ENCODE measurements at regions not wholly inside any gene's neighbourhood (a gene's known extent, or its start where the extent isn't known, plus 50 kb on each side); places are given as distances from the start of the nearest gene placed in this dataset.
A peak's percentile ranks its signal among the peaks of the same experiment; 100 is the strongest.
"Not testable (repeated sequence)": the region's sequence is repeated elsewhere in the genome, so short reads cannot be mapped to it uniquely, and the experiment has no call there.

DNA sequence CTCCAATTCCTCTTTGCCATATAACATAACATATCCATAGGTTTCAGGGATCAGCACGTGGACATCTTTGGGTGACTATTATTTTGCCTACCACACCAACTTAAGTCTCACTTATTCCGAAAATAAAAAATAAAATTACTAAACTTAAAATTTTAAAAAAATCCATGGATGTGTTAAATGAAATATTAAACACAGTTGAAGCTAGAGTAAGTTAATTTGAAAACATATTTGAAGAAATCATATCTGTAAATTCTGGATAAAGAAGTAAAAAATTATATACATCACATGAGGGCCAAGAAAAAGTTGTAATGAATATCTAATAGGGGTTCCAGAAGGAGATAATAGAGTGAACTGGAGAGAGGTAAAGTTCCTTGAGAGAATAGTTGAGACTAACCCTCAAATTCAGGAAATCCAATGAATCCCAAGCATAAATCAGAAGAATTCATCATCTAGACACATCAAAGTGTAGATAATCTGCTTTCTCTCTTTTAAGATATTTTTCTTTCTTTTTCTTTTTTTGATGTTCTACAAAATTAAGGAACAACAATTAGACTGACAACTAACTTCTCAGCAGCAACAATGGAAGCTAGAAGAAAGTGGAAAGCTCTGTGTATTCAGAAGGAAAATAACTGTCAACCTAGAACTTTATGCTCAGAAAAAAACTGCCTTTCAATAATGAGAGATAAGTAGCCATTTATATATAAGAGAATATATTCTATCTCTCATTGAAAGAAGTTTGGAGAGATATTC, 147.4 kb downstream of the ABHD5 start:
- DNase-seq (ENCODE audit: low spot score): no peak

DNA sequence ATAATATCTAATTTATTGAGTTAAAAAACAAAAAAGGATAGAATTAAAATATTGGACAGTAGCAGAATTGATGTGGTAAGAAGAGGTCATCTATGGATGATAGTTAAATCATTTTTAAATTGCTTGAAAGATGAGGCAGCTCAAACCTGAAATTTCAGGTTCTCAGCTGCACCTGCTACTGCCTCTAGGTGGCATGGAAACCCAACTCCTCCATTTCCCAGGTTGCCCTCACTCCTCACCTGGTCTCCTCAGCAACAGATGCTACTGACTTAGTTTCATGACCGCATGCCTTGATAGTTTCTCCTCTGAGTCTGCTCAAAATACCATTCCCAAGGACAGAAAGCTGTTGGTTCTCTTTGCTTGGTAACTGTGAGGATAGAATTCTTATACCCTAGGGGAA, 148.1 kb downstream of the ABHD5 start:
- no peak for DNase-seq (ENCODE audit: low spot score)

DNA sequence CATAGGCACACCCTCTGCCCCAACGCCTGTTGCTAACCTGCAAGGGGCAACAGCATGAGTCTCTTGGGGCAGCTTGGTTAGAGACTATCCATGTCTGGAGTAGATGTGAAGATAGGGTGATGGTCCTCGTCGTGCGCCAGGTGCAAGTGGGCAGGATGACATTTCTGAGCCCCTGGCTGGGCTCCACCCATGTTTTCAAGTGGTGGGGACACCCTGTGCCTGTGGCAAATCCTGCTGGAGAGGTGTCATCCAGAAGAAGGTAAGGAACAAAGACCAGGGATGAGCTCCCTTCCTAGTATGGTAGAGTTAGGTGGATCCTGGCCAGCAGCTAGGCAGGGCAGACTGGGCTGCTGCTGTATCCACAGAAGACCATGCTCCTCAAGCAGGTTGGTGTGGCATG, 152.6 kb downstream of the ABHD5 start:
- DNase-seq (ENCODE audit: low spot score): no peak

DNA sequence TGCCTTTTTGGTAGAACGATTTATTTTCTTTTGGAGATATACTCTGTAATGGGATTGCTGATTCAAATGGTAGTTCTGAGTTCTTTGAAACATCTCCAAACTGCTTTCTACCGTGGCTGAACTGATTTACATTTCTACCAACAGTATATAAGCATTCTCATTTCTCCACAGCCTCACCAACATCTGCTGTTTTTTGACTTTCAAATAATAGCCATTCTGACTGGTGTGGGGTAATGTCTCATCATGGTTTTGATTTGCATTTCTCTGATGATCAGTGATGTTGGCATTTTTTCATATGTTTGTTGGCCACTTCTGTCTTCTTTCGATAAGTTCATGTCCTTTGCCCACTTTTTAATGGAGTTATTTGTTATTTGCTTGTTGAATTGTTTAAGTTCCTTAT, 154.0 kb downstream of the ABHD5 start:
- no peak for DNase-seq (ENCODE audit: low spot score)

DNA sequence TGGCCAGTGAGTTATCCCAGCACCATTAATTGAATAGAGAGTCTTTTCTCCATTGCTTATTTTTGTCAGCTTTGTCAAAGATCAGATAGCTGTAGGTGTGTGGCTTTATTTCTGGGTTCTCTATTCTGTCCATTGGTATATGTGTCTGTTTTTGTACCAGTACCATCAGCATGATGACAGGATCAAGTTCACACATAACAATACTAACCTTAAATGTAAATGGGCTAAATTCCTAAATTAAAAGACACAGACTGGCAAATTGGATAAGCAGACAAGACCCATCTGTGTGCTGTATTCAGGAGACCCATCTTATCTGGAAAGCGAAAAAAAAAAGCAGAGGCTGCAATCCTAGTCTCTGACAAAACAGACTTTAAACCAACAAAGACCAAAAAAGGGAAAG, 154.8 kb downstream of the ABHD5 start:
- not testable (repeated sequence) for DNase-seq (ENCODE audit: low spot score)

DNA sequence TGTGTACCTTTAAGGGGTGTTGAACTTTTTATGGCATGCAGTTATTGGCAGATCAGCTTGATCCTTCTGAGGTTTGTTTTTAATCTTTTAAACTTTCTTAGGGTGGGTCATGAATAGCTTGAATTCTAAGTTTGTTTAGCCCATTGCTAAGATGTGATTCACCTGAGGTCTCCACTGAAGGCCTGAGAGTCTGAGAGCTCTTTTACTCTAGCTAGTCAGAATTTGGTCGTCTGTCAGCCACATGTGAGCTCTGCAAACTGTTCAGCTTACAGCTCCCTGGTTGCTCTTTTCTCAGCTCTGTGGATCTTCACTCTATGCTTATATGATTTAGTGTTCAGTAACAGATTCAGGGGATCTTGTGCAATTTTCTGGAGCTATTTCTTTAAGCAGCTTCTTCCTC, 161.3 kb downstream of the ABHD5 start:
- no peak for DNase-seq (ENCODE audit: low spot score)

DNA sequence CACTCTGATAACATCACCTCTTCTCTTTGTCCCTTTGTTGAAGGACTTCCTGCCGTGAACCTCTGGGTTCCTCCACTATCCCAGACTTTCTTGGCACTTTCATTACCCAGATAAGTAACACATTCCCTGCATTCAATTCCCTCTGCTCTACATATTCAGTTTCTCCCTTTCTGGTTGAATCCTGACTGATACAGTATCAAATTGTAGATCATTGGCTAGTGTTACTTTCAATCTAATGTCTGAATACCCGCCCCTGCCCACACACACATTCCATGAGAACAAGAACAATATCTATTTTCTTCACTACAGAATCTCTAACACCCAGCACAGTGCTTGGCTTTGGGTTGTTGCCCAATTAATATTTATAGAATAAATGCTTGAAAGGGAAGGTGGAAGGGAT, 163.5 kb downstream of the ABHD5 start:
- DNase-seq (ENCODE audit: low spot score): no peak

DNA sequence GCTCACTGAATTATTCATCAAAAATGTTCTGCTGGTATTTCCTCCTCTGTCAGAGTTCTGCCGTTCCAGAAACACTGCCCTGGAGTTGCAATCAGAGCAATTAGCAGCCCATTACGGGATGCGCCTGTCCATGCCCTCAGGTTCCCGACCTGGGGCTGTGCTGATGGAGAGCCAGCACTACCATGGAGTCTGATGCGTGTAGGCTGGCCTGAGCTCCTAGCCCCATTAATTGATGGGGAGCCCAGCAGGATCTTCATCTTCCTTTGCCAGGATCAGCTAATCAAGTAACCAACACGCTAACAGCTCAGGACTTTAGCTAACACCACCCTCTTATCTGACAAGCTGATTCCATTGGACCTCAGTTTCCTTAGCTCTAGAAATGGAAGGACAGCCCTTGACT, 164.2 kb downstream of the ABHD5 start:
- DNase-seq (ENCODE audit: low spot score): no peak

DNA sequence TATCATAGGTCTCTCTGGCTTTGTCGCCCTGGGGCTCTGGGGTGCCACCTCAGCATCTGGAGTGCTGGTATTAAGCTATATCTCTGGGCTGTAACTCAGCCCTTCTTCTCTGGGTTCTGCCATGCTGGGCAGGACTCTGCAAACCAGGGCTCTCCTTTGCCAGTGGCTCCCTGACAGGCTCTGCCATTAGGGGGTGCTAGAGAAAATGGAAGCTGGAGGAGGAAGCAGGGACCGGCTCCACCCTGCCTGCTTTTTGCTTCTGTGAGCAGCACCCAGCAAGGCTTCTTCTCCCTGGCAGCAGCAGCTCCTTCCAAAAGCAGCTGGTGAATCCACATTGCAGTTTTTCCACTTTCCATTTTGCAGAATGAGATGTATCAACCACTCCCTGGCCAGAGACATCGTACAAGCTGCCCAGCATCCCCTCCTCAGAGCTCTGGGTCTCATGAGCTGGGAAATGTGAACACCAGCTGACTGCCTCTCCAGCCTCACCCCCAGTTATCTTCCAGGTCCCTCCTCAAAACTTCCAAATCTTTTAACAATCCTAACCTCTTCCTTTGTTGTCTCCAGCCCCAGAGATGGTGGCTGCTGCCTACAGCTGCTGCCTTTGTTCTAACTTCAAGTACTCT, 165.0 kb downstream of the ABHD5 start:
- DNase-seq (ENCODE audit: low spot score): no peak

DNA sequence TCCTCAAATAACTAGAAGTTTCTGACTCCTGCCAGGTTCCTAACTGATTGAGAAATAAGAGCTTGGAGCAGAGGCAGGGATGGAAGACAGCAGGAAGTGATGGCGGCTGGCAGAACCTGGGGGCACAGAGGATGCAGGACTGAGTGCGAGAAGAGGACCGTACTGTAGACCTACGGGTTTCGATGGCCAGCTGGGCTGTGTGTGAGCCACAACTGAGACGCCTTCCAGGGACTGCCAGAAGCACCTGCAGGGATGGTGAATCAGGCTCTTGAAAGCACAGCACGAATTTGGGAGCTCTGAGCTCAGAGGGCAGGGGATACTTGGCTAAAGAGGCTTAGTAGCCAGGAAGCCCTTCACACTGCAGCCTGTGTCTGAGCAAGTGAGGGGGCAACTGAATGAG, 165.6 kb downstream of the ABHD5 start:
- no peak for DNase-seq (ENCODE audit: low spot score)

DNA sequence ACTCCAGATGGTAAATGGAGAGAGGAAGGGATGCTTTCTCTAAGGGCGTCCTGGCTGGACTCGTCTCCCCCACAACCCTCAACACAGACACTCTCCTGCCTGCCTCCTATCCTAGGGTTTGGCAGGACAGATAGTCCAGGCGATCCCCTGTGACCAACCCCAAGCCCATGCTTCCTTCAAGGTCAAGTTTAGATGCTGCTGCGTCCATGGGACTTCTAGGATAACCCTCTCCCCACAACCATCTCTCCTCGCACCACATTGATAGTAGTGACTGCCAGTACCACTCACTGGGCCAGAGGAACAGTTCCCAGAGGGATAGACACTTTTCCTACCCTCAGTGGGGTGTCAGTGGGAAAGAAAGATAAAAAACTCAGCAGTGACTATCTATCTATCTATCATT, 166.0 kb downstream of the ABHD5 start:
- no peak for DNase-seq (ENCODE audit: low spot score)

DNA sequence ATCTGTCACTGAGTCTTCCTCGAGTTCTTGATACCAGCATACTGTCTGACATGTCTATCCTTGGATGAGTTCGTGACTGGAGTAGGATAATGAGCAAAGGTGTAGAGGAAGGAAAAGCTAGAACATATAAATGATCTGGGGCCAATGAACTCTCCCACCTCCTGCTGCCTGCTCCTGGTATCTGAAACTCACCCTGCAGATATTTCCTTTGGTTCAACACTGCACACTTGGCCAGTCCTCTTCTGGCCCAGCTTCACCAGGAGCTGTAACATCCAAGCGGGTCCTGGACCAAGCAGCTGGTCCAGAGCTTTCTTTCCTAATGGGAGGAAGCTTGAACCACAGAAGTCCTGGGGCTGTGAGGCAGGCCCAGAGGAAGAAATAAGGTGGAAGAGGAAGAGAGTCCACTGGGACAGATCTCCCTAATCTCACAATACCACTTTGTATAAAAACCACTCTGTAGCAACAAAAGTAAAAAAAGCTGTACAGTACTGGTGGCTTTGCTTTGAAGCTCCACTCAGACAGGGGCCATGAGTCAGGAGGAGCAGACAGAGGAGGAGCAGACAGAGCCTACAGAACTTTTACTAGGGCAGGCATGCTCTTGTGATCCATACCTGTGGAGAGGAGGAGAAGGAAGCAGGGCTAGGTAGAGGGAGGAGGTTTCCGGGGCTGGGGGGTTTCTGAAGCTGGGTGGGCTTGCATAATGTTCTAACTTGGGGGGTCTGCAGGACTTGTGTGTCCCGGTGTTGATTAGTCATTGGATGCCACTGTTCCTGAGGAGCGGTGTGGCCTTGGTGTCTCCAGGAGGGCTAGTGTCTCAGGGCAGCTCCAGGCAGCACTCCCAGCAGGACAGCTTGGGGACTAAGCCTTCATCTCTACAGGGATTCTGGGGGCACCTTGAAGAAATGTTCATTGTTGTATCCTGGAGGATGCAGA, 166.9 kb downstream of the ABHD5 start:
- DNase-seq (ENCODE audit: low spot score): no peak

DNA sequence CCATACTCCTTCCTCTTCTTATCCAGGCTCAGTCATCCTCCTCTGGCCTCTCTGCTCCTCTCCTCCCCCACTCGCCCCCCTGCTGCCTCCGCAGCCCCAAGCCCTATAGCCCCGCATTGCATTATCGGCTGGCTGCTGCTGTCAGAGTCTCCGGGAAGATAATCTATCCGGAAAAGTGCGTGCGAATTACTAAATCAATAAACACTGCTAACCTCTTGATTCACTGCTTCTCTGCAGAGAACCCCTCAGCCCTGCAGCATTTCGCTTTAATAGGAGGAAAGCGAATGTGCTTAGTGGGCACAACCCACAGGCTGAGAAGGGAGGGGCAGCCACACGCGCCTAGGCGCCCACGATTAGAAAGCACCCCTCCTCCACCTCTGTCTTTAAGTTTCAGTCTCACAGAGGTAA, 167.6 kb downstream of the ABHD5 start:
- no peak for DNase-seq (ENCODE audit: low spot score)

DNA sequence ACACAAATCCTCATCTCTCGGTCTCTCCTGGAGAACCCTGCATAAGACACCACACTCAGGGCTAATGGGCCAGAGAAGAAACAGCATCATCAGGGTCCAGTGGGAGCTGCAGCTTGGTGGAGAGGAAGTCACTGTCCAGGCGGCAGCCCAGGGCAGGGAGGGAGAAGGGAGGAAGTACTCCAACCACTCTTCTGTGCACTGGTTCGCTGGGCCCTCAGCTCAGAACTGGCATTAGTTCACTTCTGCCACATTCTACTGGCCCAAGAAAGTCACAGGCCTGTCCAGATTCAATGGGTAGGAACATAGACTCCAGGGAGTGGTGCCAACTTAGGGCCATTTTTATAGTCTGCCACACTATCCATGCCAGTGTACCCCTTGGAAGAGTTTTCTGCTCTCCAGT, 169.0 kb downstream of the ABHD5 start:
- DNase-seq (ENCODE audit: low spot score): no peak

DNA sequence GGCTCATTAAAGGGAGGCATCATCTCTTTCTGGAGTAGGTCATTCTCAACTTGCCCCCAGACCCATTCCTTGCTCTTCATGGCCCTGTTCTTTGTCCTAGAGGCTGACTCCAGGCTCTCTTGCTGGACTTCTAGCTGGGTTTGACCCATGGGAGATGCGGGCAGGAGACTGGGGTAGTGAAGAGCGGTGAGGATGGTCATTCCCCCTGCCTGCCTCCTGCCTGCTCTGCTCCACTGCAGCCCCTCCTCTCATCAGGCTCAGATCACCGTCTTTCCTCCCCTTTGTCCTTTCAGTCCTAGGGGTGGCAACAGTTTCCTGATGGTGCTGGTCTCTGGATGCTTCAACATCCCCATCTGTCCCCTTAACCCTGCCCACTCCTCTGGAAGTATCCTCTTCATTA, 170.9 kb downstream of the ABHD5 start:
- no peak for DNase-seq (ENCODE audit: low spot score)

DNA sequence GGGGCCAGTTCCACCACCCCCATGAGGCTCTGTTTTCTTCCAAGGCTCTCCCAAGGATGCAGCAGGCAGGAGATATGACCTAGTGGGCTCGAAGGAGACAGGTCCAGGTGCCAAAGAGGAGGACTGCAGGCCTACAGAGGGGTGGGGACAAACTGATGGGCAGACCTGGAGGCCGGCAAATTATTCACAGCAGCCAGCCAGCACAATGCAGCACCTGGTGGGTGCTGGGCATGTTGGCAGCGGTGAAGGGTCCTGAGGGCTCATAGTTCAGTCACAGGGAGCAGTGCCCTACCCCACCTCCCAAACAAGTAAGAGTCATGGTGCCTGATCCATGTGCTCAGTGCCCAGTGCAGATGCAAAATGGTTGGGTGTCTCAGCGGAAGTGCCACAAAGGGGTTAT, 171.7 kb downstream of the ABHD5 start:
- DNase-seq (ENCODE audit: low spot score): peak; percentile 64

DNA sequence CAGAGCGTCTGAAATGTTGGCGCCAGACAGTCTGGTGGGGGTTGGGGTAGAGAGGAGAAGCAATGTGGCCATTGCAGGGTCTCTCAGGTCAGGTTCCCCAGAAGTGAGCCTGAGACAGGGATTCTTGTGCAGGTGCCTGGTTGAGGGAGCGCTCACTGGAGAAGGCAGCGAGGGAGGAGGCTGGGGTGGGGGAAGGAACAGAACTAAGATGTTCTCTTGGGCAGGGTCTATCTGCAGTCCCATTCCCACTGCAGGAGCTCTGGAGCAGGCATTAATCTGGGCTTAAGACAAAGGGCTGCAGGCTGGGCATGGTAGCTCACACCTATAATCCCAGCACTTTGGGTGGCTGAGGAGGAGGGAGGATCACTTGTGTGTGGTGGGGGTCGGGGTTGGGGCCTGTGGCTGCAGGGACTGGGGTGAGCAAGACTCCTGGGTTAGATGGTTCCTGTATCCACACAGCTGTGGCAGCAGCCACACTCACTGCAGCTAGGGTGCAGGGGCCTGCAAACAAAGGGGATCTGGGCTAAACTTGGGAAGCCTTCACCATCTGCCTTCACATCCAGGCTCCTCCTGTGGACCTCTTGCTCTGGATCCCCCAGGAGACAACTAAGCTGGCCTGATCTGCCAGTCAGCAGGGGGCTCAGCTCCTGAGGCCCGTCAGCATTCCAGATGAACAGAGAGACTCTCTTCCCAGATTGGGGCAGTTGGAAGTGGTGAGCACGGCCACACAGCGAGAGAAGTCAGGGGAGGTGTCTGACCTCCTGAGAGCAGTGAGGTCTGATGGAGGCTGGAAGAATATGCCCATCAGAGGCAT, 172.5 kb downstream of the ABHD5 start:
- DNase-seq (ENCODE audit: low spot score): peak; percentile 71

DNA sequence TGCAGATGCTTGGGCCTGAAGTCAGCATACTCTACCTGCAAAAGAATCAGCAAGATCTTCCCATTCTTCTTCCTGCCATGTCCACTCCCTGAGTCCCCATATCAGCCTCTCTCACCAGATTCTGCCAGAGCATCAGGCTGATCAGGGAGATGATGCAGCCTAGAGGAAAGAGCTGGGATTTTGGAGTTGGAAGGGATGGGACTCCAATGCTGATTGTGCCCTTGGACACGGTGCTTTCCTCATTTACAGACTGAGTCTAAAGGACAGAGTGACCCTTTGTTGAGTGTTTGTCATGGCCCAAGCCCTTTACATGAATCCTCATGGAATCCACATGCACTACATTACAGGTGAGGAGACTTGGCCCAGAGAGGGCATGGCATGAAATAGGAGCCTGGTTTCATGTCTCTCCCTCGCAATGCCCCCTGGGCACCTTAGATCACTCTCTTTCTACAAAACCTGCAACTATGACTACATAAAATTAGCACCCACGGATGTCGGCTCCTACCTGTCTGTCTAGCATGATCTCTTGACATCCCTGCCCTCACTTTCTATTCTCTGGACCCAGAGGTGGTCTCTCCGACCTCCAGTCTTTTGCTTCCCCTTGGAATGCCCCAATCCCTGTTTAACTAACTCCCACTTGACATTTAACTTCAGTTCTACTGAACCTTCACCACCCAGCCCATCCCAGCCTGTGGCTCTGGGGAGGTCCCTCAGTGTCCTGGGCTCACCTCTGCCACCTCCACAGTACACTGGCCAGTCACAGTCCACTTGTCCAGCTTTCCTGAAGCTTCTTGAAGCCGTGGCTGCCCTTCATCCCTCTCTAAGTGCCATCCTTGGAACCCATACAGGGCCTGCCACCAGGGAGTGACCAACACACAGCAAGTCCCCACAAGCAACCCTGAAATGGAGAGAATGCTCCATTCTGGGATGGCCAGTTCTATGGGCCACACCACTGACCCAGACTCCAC, 173.5 kb downstream of the ABHD5 start:
- peak; percentile 68 for DNase-seq (ENCODE audit: low spot score)

DNA sequence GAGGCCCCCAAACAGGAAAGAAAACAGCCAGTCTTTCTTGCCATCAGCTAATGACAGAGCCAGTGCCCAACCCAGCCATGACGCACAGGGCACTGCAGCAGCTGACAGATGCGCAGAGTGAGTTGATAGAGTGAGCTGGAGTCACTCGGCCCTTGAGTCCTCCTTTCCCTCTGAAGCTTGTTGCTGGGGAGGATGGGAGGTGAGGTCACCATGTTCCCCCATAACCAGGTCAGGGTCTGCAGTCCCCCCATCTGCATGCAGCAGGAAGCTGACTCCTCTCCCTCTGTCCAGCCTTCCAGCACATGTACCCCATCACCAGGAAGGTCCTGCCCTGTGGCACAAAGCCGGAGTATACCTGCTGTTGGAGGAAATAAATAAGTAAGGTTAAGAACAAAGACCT, 174.6 kb downstream of the ABHD5 start:
- peak; percentile 67 for DNase-seq (ENCODE audit: low spot score)

DNA sequence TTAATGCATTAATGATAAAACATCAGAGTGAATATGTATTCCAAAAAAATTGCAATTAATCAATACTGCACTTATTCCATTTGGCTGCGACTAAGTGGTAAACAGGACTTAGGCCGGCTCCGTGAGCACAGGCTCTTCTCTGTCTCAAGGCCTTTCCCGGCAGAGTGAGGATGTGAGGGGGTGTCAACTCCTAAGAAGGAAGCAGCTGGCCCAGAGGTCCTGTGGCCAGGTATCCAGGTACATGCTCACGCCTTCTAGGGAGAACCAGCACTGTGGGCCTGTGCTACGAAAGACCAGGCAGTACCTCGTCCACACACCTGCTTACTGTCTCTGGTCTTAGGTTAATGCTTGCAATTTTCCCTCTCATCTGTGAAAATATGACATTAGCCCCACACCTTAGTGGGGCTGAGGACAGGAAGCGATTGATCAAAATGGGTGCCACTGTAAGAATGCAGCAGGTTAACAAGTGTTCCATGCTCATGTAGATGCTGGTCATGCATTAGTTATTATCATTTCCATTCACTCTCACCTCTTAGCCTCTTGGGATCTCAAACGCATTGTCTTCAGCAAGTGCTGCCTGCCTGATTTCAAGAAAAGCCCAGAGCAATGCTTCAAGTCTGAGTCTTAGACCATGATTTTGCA, 175.3 kb downstream of the ABHD5 start:
- peak; percentile 51 for DNase-seq (ENCODE audit: low spot score)
